ENCODE measurements at regions not wholly inside any gene's neighbourhood (a gene's known extent, or its start where the extent isn't known, plus 50 kb on each side); places are given as distances from the start of the nearest gene placed in this dataset.

DNA sequence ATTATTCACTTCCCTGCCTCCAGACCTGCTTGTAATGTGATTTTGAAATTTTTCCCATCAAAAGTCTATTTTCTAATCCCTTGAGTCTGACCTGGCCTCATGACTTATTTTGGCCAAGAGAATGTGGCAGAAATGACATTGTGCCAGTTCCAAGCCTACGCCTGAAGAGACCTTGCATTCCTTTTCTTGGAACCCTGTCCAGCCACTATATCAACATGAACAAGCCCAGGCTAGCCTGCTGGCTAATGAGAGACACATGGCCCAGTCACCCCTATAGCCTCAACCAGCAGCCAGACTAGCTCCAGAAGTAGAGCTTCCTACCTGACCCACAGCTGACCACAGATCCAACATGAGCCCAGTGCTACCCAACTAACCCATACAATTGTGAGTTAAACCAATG lies 121.1 kb upstream of the ACP3 start:
- Histone ChIP-seq H3K4me2 (ENCODE audit: insufficient read depth, low read length) (no peak overlapping the region), H3K4me3 (ENCODE audit: insufficient read depth, low read length) (no peak overlapping the region)
- DNase-seq (ENCODE audit: insufficient read length, low spot score, missing footprints) = no peak

GRCh38 chr3:132198516-132198915 lies 118.7 kb upstream of the ACP3 start:
- Histone ChIP-seq H3K4me1 (ENCODE audit: insufficient read depth, low read length) (no peaks in the 10 kb centered on the region), H4K20me1 (ENCODE audit: insufficient read depth, low read length) (no peaks in the 10 kb centered on the region), H3K4me2 (ENCODE audit: insufficient read depth, low read length) (no peak overlapping the region), H3K79me2 (ENCODE audit: insufficient read depth, low read length) (no peaks in the 10 kb centered on the region), H3K27me3 (ENCODE audit: insufficient read depth, low read length) (no peaks in the 10 kb centered on the region), H3K4me3 (ENCODE audit: insufficient read depth, low read length) (no peak overlapping the region), H3K9me3 (ENCODE audit: low read depth, low read length) (no peaks in the 10 kb centered on the region), H3K27ac (ENCODE audit: low read depth, low read length) (no peak overlapping the region), H3K36me3 (ENCODE audit: insufficient read depth, low read length) (no peaks in the 10 kb centered on the region), H2AFZ (ENCODE audit: low read length) (no peak overlapping the region)
- no peak for TF ChIP-seq CTCF (IDR thresholded peaks at IDR 0.05; ENCODE audit: extremely low read depth, low read depth, low read length)
- DNase-seq (ENCODE audit: insufficient read length, low spot score, missing footprints) = no peak

More for the DNA sequence above, 121.1 kb upstream of the ACP3 start:
- Histone ChIP-seq H3K27me3 (ENCODE audit: insufficient read depth, low read length) (no peaks in the 10 kb centered on the region), H3K36me3 (ENCODE audit: insufficient read depth, low read length) (no peaks in the 10 kb centered on the region), H3K4me1 (ENCODE audit: insufficient read depth, low read length) (no peaks in the 10 kb centered on the region), H4K20me1 (ENCODE audit: insufficient read depth, low read length) (no peaks in the 10 kb centered on the region), H3K9me3 (ENCODE audit: low read depth, low read length) (no peaks in the 10 kb centered on the region), H2AFZ (ENCODE audit: low read length) (no peak overlapping the region), H3K79me2 (ENCODE audit: insufficient read depth, low read length) (no peaks in the 10 kb centered on the region), H3K27ac (ENCODE audit: low read depth, low read length) (no peak overlapping the region)
- no peak for TF ChIP-seq CTCF (IDR thresholded peaks at IDR 0.05; ENCODE audit: extremely low read depth, low read depth, low read length)

DNA sequence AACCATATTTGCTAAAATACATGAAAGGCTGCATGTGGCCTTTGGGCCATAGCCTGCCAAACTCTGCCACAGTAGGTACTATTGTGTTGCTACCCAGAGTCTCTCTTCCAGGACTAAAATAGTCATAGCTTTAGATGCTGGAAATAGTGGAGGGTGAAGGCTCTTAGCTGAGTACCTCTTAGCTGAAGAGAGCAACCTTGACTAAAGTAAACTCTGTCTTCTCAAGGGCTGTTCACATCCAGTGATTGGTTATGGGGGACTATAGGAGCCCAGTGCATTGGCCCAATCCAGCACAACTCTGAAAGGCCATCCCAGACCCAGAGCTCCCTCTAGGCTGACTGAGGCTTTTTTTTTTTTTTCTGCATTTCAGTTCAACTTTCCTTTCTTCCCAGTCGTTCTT lies 117.8 kb upstream of the ACP3 start:
- Histone ChIP-seq H2AFZ (ENCODE audit: low read length) (no peak overlapping the region), H4K20me1 (ENCODE audit: insufficient read depth, low read length) (no peaks in the 10 kb centered on the region), H3K9me3 (ENCODE audit: low read depth, low read length) (no peaks in the 10 kb centered on the region), H3K4me3 (ENCODE audit: insufficient read depth, low read length) (no peak overlapping the region), H3K27ac (ENCODE audit: low read depth, low read length) (no peak overlapping the region), H3K27me3 (ENCODE audit: insufficient read depth, low read length) (no peaks in the 10 kb centered on the region), H3K36me3 (ENCODE audit: insufficient read depth, low read length) (no peaks in the 10 kb centered on the region), H3K4me1 (ENCODE audit: insufficient read depth, low read length) (no peaks in the 10 kb centered on the region), H3K79me2 (ENCODE audit: insufficient read depth, low read length) (no peaks in the 10 kb centered on the region), H3K4me2 (ENCODE audit: insufficient read depth, low read length) (no peak overlapping the region)
- TF ChIP-seq CTCF (IDR thresholded peaks at IDR 0.05; ENCODE audit: extremely low read depth, low read depth, low read length) = no peak
- no peak for DNase-seq (ENCODE audit: insufficient read length, low spot score, missing footprints)

DNA sequence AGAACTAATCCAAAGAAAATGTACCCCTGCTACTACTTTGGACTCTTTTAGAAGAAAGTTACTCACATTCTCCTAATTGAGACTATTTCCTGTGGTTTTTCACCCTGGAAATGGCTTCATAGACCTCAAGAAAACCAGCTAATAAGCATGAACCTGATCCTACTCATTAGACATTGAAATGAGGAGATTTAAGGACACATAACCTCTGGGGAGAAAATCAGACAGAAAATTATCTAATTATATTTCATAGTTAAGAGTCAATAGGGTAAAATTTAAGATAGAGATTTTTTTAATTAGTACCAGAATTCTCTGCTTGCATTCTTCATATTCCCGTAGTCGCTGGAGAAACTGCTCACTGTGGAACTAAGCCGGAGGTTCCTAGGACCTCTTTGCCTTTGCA lies 114.6 kb upstream of the ACP3 start:
- Histone ChIP-seq H3K9me3 (ENCODE audit: low read depth, low read length) (no peaks in the 10 kb centered on the region), H3K36me3 (ENCODE audit: insufficient read depth, low read length) (no peaks in the 10 kb centered on the region), H2AFZ (ENCODE audit: low read length) (no peak overlapping the region), H4K20me1 (ENCODE audit: insufficient read depth, low read length) (no peaks in the 10 kb centered on the region), H3K4me3 (ENCODE audit: insufficient read depth, low read length) (no peak overlapping the region), H3K4me1 (ENCODE audit: insufficient read depth, low read length) (no peaks in the 10 kb centered on the region), H3K79me2 (ENCODE audit: insufficient read depth, low read length) (no peaks in the 10 kb centered on the region), H3K27ac (ENCODE audit: low read depth, low read length) (no peak overlapping the region), H3K4me2 (ENCODE audit: insufficient read depth, low read length) (no peak overlapping the region), H3K27me3 (ENCODE audit: insufficient read depth, low read length) (no peaks in the 10 kb centered on the region)
- DNase-seq (ENCODE audit: insufficient read length, low spot score, missing footprints) = no peak
- TF ChIP-seq CTCF (IDR thresholded peaks at IDR 0.05; ENCODE audit: extremely low read depth, low read depth, low read length) = no peak
